ENCODE measurements at regions not wholly inside any gene's neighbourhood (a gene's known extent, or its start where the extent isn't known, plus 50 kb on each side); places are given as distances from the start of the nearest gene placed in this dataset.

- TF ChIP-seq POLR2AphosphoS5 (IDR thresholded peaks at IDR 0.05) (no peak), POLR2A (IDR thresholded peaks at IDR 0.05) (no peak)
Observed at GRCh38 chr14:43338713-43339112, 1168.4 kb downstream of the FSCB start.

Measured in spleen (tissue), 3 donors.